Left lung (tissue), 4 donors: ENCODE measurements at regions not wholly inside any gene's neighbourhood (a gene's known extent, or its start where the extent isn't known, plus 50 kb on each side); places are given as distances from the start of the nearest gene placed in this dataset.

Source experiments
- ATAC-seq: fragments of 200-7000 bp; cut with Tn5 transposase; one replicate; pipeline ENCODE4 v1.9.1; 2020; ENCODE audit warnings: moderate library complexity
- DNase-seq, 4 donors: peaks; one replicate each; pipeline ENCODE4 v3.0.0-alpha.2; 2013 to 2020
- H3K27ac ChIP-seq, 2 donors: fragments of 200-600 bp; sonication (generic) in 1 of 2; one replicate each; pipeline versions ENCODE4 v1.5.0 to v1.8.0; 2020 to 2021
- H3K27me3 ChIP-seq, 2 donors: fragments of 200-600 bp; sonication (generic) in 1 of 2; one replicate each; pipeline versions ENCODE4 v1.5.0 to v1.8.0; 2020 to 2021
- H3K36me3 ChIP-seq, 2 donors: fragments of 200-600 bp; sonication (generic) in 1 of 2; one replicate each; pipeline versions ENCODE4 v1.5.0 to v1.8.0; 2020 to 2021
- H3K4me1 ChIP-seq, 2 donors: fragments of 200-600 bp; one replicate each; pipeline ENCODE4 v1.8.0; 2021
- H3K4me3 ChIP-seq, 2 donors: fragments of 200-600 bp; sonication (generic) in 1 of 2; one replicate each; pipeline versions ENCODE4 v1.5.0 to v1.8.0; 2020 to 2021; ENCODE audit warnings: mild to moderate bottlenecking in 1 of 2
- H3K9me3 ChIP-seq, 2 donors: fragments of 200-600 bp; sonication (generic) in 1 of 2; one replicate each; pipeline versions ENCODE4 v1.5.0 to v1.8.0; 2020 to 2021
- intact Hi-C, 2 donors: fragments of 100-400 bp; cut with DNase I; formaldehyde crosslinking; loops; one replicate each; pipeline versions ENCODE4 v1.11.2 to v1.14.2; 2022
- TF ChIP-seq, protein P1 (sequence below), 2 donors: fragments of 200-600 bp; sonication (generic) in 1 of 2; IDR thresholded peaks; one replicate each; pipeline versions ENCODE4 v1.5.0 to v1.8.0; 2021; ENCODE audit warnings: antibody characterized with exemption in 2 of 2
- donor health status: DM: no; HTN: yes; CAD: no.
- donor health status: DM: no; HTN: no; CAD: no.

DNA sequence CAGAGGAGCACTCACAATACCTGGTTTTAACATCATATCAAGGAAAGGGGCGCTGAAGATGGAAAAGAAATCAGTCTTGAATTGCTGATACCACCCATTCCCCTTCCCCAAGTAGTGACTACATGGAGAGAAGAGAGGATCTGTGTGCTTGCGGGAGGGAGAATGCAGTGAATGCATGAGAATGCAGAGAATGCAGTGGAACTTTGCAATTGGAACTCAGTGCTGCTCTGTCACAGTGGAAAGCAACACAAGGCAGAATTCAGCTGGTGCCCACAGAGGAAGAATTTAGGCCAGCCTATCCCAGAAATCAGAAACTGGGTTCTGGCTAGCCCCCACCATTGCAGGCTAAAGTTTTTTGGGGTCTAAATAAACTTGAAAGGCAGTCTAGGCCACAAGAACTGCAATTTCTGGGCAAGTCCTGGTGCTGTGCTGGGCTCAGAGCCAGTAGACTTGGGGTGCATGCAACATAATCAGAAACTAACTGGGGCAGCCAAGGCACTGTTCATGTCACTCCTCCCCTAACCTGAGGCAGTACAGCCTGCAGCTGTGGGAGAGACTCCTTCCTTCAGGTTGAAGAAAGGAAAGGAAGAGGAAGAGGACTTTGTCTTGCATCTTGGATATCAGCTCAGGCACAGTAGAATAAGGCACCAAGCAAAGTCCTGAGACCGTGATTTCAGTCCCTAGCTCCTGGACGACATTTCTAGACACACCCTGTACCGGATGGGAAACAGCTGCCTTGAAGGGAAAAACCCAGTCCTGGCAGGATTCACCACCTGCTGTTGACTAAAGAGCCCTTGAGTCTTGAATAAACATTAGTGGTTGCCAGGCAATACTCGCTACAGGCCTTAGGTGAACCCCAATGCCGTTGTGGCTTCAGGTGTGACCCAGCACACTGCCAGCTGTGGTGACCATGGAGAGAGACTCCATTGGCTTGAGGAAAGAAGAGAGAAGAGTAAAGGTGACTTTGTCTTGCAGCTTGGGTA is 329.3 kb downstream of the TBL1XR1 start:
- peak; percentile 95 for ATAC-seq

DNA sequence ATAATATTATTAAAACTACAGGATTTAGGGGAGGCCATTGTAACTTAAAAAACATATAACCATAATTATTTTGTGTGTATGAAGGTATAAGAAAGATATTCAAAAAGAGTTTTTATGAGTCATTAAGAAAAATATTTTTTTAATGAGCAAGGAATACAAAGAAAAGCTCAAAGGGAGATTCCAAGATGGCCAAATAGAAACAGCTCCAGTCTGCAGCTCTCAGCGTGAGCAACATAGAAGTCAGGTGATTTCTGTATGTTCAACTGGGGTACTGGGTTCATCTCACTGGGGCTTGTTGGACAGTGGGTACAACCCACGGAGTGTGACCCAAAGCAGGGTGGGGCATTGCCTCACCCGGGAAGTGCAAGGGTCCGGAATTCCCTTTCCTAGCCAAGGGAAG is 336.1 kb downstream of the TBL1XR1 start:
- no peaks in the 10 kb centered on the region for H3K4me1 ChIP-seq
- TF ChIP-seq, protein P1, sequence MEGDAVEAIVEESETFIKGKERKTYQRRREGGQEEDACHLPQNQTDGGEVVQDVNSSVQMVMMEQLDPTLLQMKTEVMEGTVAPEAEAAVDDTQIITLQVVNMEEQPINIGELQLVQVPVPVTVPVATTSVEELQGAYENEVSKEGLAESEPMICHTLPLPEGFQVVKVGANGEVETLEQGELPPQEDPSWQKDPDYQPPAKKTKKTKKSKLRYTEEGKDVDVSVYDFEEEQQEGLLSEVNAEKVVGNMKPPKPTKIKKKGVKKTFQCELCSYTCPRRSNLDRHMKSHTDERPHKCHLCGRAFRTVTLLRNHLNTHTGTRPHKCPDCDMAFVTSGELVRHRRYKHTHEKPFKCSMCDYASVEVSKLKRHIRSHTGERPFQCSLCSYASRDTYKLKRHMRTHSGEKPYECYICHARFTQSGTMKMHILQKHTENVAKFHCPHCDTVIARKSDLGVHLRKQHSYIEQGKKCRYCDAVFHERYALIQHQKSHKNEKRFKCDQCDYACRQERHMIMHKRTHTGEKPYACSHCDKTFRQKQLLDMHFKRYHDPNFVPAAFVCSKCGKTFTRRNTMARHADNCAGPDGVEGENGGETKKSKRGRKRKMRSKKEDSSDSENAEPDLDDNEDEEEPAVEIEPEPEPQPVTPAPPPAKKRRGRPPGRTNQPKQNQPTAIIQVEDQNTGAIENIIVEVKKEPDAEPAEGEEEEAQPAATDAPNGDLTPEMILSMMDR (IDR thresholded peaks at IDR 0.05) = no peak
- H3K36me3 ChIP-seq = no peaks in the 10 kb centered on the region
- no peaks in the 10 kb centered on the region for H3K27me3 ChIP-seq
- DNase-seq (no peak), ATAC-seq (no peak)
- H3K4me3 ChIP-seq = no peak overlapping the region
- no peaks in the 10 kb centered on the region for H3K9me3 ChIP-seq
- no peak overlapping the region for H3K27ac ChIP-seq
- intact Hi-C loops = no loop called here

More for the DNA sequence above, 329.3 kb downstream of the TBL1XR1 start:
- TF ChIP-seq, protein P1 (IDR thresholded peaks at IDR 0.05) = no peak
- intact Hi-C loops = no loop called here
- peaks cover 0 to 3% of the 10 kb centered on the region in 2 donors for H3K4me1 ChIP-seq
- no peak overlapping the region for H3K4me3 ChIP-seq
- no peaks in the 10 kb centered on the region for H3K27me3 ChIP-seq
- no peaks in the 10 kb centered on the region for H3K36me3 ChIP-seq
- H3K9me3 ChIP-seq = peaks cover 0 to 7% of the 10 kb centered on the region in 2 donors
- DNase-seq = peak in 2 of 4 donors; percentile 33 to 51
- no peak overlapping the region for H3K27ac ChIP-seq

DNA sequence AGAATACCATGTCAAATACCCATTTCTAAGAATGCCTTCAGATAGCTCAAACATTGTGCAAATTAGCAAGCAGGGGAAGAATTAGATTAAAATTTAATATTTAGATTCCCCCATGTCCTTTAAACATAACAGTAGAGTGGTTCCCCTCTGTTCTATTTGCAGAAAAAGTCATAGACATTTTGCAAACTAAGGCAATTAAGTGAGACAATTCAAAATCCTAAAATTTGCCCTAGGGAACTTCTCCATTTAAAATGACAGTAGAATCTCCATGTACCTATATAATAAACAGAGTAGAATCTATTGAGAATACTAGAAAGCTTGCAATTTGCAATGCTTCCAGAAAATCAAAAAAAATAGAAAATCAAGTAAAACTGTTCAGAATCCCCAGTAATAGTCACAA is 340.6 kb downstream of the TBL1XR1 start:
- Histone ChIP-seq H3K4me1 (no peaks in the 10 kb centered on the region), H3K27ac (no peak overlapping the region), H3K9me3 (no peaks in the 10 kb centered on the region), H3K36me3 (no peaks in the 10 kb centered on the region), H3K27me3 (no peaks in the 10 kb centered on the region), H3K4me3 (no peak overlapping the region)
- ATAC-seq (no peak), DNase-seq (no peak)
- intact Hi-C loops = no loop called here
- TF ChIP-seq, protein P1 (IDR thresholded peaks at IDR 0.05) = no peak

DNA sequence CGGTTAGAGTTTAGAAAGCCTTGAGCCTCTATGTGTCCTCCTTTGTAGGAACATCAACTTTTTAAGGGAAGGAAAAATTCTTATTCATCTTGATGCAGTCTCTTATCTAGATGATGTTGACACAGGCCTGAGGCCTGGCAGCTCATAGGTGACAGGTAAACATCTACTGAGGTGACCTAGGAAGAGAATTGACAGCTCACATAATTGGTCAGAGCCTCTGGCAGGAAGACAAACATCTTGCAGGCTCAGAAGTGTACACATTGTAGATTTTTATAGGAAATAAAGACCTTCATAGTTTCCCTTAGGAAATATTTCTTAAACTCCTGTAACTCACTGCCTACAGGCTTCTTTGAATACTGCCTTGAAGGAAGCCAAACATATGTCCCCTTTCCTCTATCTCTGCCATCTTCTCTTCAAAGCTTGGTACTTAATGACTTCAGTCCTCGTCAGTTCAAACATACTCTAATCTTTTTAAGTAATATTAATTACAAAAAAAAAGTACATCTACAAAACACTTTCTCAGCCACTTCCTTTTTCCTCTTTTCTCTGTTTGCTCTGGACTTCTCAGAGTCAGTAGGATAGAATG is 341.3 kb downstream of the TBL1XR1 start:
- ATAC-seq = peak; percentile 60
- H3K27me3 ChIP-seq = no peaks in the 10 kb centered on the region

More for the DNA sequence above, 341.3 kb downstream of the TBL1XR1 start:
- Histone ChIP-seq H3K36me3 (no peaks in the 10 kb centered on the region), H3K9me3 (no peaks in the 10 kb centered on the region), H3K4me3 (no peak overlapping the region), H3K27ac (no peak overlapping the region), H3K4me1 (no peaks in the 10 kb centered on the region)
- TF ChIP-seq, protein P1 (IDR thresholded peaks at IDR 0.05) = no peak
- intact Hi-C loops = no loop called here
- no peak for DNase-seq
